ENCODE measurements at regions not wholly inside any gene's neighbourhood (a gene's known extent, or its start where the extent isn't known, plus 50 kb on each side); places are given as distances from the start of the nearest gene placed in this dataset.

GRCh38 chr2:175842996-175843395 lies 159.1 kb downstream of the LNPK start:
- TF ChIP-seq TCF4 (CRISPR knock-in tag; IDR thresholded peaks at IDR 0.05; ENCODE audit: borderline replicate concordance) (no peak), ZNF565 (CRISPR knock-in tag; conservative IDR thresholded peaks at IDR 0.05; ENCODE audit: low read depth) (no peak), CSRNP3 (CRISPR knock-in tag; IDR thresholded peaks at IDR 0.05) (no peak), ZFP30 (CRISPR knock-in tag; IDR thresholded peaks at IDR 0.05) (no peak), OSR1 (CRISPR knock-in tag; IDR thresholded peaks at IDR 0.05) (no peak), ESRRG (CRISPR knock-in tag; IDR thresholded peaks at IDR 0.05) (no peak)
